Retinal pigment epithelial cell (primary cell): ENCODE measurements at regions not wholly inside any gene's neighbourhood (a gene's known extent, or its start where the extent isn't known, plus 50 kb on each side); places are given as distances from the start of the nearest gene placed in this dataset.

Source experiments
- DNase-seq: peaks from one replicate; pipeline ENCODE4 v3.0.0-alpha.2; 2010; ENCODE audit warnings: low read depth
- H3K4me3 ChIP-seq: 2 replicates; pipeline ENCODE4 v1.5.1; 2011; ENCODE audit warnings: mild to moderate bottlenecking, low read length, control low read depth, moderate library complexity
- TF ChIP-seq, protein P1 (sequence below): conservative IDR thresholded peaks from 2 replicates; pipeline ENCODE4 v1.5.1; 2011; ENCODE audit warnings: low read depth, low read length, control low read depth, inconsistent platforms

DNA sequence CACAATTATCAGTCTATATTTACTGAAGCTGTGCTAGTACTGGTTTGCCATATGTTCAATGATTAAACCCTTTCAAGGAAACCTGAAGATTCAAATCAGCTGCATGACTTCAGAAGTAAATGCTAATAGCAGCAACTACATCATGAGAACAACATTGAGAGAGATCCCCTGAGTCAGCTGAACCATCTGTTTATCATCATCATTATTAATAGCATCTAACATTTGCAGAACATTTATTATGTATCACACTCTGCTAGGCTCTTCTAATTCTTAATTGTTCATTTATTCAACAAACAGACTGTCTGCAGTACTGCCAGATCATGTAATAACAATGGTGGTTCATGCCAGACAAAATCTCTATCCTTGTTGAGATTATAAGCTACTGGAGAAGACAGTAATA lies 157.4 kb downstream of the KLHL28 start:
- no peak for DNase-seq
- TF ChIP-seq, protein P1, sequence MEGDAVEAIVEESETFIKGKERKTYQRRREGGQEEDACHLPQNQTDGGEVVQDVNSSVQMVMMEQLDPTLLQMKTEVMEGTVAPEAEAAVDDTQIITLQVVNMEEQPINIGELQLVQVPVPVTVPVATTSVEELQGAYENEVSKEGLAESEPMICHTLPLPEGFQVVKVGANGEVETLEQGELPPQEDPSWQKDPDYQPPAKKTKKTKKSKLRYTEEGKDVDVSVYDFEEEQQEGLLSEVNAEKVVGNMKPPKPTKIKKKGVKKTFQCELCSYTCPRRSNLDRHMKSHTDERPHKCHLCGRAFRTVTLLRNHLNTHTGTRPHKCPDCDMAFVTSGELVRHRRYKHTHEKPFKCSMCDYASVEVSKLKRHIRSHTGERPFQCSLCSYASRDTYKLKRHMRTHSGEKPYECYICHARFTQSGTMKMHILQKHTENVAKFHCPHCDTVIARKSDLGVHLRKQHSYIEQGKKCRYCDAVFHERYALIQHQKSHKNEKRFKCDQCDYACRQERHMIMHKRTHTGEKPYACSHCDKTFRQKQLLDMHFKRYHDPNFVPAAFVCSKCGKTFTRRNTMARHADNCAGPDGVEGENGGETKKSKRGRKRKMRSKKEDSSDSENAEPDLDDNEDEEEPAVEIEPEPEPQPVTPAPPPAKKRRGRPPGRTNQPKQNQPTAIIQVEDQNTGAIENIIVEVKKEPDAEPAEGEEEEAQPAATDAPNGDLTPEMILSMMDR, result no peak
- no peak overlapping the region for H3K4me3 ChIP-seq

DNA sequence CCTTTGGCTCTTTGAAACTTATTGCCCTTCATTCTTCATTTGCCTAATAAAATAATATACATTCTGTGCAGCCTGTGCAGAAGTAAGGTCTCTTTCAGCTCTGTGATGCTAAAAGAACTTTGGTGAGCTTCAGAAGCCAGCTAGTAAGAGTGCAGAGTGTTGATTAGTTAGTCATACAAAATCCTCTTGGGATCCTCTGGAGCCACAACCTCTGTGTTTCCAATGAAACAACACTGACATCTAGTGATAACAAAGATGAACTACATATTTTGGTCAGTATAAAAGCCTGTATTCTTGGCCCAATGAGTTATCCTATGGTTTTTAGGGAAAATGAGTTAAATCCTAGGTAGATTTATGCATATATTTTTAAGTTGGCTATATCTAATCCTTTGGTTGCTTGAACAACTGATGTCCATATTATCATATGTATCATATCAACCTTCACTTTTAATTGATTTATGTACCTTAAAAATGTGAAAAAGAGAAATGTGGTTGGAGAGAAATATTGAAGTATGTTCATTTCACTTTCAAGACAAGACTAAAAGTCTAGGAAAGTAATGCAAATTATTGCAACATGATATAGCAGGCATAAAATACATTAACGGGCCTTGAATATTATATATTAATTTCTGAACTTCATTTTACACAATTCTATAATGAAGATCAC lies 158.4 kb downstream of the KLHL28 start:
- H3K4me3 ChIP-seq, result no peak overlapping the region
- TF ChIP-seq, protein P1, result peak; percentile 62
- peak; percentile 52 for DNase-seq

DNA sequence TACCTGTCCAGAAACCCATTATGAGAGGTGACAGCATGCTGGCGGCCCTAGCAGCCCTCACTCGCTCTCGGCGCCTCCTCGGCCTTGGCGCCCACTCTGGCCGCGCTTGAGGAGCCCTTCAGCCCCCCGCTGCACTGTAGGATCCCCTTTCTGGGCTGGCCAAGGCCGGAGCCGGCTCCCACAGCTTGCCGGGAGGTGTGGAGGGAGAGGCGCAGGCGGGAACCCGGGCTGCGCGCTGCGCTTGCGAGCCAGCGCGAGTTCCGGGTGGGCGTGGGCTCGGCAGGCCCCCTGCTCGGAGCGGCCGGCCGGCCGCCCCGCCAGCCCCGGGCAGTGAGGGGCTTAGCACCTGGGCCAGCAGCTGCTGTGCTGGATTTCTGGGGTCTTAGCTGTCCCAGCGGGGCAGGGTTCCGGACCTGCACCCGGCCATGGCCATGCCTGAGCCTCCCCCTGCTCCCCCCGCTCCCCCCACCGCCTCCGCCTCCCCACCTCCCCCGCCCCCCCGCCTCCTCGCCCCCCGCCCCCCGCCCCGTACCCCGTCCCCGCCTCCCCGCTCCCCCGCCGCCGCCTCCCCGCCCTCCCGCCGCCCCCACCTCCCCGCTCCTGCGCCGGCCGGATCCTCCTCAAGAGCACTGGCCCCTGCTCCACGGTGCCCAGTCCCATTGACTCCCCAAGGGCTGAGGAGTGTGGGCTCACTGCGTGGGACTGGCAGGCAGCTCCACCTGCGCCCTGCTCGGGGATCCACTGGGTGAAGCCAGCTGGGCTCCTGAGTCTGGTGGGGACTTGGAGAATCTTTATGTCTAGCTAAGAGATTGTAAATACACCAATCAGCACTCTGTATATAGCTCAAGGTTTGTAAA lies 163.1 kb downstream of the KLHL28 start:
- H3K4me3 ChIP-seq, result no peak overlapping the region
- TF ChIP-seq, protein P1, result no peak
- DNase-seq, result no peak

DNA sequence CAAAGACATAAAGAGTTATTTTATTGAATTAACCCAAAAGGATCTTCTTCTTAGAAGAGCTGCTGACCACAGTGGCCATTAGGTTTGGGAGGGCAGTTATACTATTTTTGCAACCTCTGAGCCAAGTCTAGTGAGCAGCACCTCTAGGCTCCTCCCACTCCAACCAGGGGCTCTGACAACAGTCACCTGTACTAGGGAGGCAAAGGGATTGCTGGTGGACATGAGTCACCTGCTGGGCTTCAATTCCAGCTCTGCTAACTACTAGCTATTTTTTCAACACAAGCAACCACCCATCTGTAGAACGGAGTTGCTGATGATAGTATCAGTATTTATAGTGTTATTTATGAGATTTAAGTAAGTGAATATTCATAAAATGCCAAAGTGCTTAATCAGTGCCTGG lies 166.0 kb downstream of the KLHL28 start:
- DNase-seq, result no peak
- no peak overlapping the region for H3K4me3 ChIP-seq
- TF ChIP-seq, protein P1, result no peak

DNA sequence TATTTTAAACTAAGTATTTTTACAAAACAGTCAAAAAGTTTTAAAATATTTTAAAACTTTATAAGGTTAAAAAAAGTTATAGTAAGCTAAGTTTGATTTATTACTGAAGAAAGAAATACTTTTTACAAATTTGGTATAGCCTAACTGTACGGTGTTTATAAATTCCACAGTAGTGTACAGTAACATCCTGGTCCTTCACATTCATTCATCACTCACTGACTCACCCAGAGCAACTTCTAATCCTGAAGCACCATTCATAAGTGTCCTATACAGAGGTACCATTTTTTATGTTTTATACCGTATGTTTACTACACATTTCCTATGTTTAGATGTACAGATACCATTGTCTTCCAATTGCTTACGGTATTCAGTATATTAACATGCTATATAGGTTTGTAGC lies 170.0 kb downstream of the KLHL28 start:
- H3K4me3 ChIP-seq, result no peak overlapping the region
- DNase-seq, result no peak
- TF ChIP-seq, protein P1, result no peak

DNA sequence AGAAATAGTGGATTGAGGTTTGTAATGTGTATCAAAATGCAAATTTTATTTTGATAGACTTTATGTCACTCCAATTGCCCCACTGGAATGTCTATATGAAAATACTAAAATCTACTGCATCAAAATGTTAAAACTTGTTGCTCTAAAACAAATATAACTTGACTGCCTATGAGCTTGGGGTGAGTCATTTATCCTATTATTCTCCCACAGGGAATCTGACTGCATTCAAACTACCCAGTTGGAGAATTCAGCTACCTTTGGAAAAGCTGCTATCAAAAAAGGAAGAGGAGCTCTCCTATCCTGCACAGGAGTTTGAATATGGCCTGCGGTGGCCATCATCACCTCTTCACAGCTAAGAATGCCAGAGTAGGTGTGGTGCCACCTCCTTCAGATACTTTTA lies 173.1 kb downstream of the KLHL28 start:
- TF ChIP-seq, protein P1, result no peak

DNA sequence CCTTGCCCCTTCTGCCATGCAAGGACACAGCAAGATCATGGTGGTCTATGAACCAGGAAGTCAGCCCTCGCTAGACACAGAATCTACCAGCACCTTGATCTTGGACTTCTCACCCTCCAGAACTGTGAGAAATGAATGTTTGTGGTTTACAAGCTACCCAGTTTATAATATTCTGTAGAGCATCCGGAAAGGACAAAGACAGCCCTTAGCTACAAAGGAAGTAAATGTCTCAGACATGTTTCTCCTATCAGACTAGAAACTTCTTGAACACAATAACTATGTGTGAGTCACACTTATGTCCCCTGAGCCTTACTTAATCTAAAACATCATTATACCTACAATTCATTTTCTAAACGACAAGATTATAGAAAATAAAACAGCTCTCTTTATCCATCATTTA lies 176.7 kb downstream of the KLHL28 start:
- H3K4me3 ChIP-seq, result no peak overlapping the region
- TF ChIP-seq, protein P1, result no peak
- DNase-seq, result no peak

More for the DNA sequence above, 173.1 kb downstream of the KLHL28 start:
- no peak for DNase-seq
- no peak overlapping the region for H3K4me3 ChIP-seq
